Hematopoietic multipotent progenitor cell treated with erythropoietin and hydrocortisone succinate and interleukin-3 and kit ligand, for 17 days (in vitro differentiated cells): ENCODE measurements at regions not wholly inside any gene's neighbourhood (a gene's known extent, or its start where the extent isn't known, plus 50 kb on each side); places are given as distances from the start of the nearest gene placed in this dataset.
"Not testable (repeated sequence)": the region's sequence is repeated elsewhere in the genome, so short reads cannot be mapped to it uniquely, and the experiment has no call there.

ENCODE experiments used
- DNase-seq: peaks from one replicate; pipeline ENCODE4 v3.0.0-alpha.2; 2015; ENCODE audit warnings: low spot score

DNA sequence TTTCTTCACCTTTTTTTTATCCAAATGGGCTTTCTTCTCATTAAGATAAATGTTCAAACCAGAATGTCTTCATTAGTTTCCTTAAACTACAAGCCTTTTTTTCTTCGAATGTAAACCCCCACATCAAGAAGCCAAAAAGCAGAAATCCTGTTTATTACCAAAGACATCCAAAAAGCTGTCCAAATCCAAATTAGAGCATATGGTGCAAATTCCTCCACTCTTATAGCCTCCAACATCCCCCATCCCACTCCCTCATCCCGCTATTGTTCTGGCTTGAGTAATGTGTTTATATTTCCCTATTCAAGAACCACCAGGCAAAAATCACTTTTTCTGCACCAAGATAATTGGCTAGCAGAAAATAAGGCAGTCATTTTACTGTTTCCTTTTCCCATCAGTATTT, 315.1 kb upstream of the ADGRL3 start:
- DNase-seq, result no peak

DNA sequence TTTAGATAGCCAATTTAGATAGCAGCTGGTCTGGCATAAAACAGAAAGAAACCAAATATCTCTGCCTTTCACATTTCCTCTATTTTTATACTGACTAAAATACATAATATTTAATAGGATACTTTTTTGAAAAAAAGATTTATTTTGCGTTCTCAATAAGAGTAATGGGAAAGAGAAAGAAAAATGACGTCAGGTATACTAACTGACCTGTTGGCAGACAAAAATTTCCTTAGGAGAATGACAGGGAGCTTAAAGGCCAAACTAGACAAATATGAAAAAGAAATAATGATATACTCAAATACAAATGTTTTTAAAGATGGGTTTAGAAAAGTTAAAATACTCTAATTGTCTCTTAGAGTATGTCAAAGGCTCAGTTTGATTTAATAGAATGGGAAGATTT, 309.4 kb upstream of the ADGRL3 start:
- DNase-seq, result no peak

DNA sequence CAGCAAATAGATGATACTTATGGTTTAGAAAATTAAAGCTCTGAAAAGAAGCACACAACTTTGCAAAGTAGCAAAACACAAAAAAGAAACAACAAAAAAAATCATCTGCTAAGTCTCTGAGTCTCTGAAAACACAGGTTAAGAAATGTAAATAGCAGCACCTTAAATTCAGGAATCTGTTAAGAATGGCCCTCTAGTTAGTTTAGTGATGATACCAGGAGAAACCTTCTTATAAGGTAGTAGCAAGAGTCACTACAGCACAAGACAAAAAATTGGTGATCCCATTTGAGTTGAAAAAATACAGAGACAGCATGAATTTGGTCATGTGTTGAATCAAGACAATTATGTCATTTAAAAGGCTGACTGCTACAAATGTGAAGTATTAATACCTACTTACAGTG, 308.2 kb upstream of the ADGRL3 start:
- DNase-seq, result no peak

DNA sequence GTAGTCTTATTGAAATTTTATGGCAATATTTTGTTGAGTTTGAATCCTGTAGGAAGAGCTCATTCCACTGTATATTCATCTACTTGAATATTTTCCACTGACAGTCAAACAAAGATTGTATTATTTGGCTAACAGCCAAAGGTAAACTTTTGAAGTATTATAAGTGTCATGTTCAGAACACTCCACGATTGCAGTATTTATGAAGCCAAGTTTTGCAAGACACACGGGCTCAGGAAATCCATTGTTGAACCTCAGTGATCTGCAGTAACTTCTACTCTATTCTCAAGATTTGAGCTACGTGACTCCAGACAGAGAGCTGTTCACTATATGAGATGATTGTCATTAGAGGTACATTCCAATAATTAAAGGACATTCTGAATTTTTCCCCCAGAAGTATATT, 302.7 kb upstream of the ADGRL3 start:
- no peak for DNase-seq

DNA sequence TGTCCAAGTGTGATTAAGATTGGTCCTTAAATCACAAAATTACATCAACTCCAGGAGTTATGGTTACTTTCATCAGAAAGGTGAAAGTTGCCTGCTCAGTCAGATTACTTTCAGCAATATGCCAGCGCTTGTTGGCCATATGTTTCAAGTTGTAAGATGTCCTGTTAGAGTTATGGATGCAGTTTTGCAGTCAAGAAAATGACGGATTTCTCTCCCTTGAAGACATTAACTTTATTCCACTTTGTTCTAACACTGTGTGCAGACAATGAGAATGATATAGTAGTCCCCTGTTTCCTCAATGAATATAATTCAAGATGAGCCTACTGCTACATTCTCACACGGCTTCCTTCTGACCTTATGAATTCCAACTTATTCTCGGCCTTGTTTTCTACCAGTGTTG, 295.0 kb upstream of the ADGRL3 start:
- DNase-seq, result no peak

DNA sequence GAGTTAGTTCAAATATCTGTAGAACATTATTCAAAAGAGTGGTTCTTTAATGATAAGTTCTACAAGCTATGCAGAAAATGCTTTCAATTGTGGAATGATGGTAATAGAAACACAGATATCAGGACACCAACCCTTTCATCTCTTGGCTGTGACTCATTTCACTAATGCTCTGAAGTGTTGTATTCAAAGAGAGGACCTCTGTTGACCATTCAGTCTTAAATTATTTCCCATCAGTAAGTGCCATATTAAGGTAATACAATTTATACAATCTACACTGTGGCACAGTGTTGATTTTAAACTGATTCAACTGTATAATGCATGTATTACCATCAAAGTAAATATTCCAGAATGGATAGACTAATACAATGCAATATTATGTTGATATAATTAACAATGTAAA, 289.0 kb upstream of the ADGRL3 start:
- no peak for DNase-seq

DNA sequence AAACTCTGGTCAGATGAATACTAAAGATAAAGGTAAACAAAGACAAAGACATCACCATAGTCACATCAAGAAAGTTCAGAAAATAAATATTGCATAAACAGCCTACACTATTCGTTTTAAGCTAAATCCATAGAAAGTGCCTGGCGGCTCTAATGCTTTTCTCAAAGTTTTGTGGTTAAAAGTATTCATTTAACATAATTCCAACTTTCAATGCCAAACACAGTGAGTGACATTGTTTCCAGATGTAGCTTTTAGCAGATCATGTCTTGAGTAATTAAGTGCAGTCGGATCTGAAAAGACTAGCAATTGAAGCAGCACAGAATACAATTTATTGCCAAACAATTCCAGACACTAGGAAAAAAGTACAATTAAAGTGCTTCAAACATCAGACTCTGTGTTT, 287.1 kb upstream of the ADGRL3 start:
- DNase-seq, result no peak

DNA sequence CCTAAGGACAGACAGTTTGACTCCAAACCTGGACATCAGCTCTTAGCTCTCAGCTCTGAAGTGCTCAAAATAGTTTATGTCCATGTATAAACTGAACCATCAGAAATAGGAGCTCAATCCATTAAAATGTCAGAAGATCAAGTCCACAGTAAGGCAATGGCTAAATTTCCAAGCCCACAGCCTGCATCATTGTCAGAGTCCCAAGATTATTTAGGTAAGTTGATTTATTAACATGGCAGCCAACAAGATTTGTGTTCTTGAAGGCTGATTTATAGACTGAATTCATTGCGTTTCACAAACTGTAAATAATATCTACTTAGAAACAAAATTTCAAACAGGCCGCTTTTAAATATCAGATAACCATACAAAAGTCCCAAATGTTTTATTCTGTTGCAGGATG, 286.5 kb upstream of the ADGRL3 start:
- DNase-seq, result no peak

DNA sequence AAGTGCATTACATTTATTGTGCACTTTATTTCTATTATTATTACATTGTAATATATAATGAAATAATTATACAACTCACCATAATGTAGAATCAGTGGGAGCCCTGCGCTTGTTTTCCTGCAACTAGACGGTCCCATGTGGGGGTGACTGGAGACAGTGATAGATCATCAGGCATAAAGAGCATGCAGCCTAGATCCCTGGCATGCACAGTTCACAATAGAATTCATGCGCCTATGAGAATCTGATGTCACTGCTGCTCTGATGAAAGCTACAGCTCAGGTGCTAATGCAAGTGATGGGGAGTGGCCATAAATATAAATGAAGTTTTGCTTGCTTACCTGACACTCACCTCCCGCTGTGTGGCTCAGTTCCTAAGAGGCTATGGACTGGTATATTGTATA, 278.4 kb upstream of the ADGRL3 start:
- not testable (repeated sequence) for DNase-seq

DNA sequence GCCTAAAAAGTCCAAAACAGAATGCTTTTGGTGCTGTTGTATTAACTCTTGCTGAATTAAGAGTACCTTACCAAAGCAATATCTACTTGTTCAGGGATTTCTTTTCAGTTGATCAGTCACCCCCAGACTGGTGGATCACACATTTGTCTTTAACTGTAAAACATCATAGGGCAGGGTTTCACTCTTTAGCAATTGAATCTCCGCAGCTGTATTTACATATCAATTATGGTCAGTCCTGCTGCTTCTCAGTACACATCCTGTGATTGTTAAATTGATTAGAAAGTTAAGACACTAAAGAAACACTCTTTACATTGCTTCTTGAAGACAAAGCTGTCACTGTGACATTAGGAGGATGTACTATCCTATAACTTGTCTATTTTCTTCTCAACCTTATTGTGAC, 277.1 kb upstream of the ADGRL3 start:
- DNase-seq, result no peak

DNA sequence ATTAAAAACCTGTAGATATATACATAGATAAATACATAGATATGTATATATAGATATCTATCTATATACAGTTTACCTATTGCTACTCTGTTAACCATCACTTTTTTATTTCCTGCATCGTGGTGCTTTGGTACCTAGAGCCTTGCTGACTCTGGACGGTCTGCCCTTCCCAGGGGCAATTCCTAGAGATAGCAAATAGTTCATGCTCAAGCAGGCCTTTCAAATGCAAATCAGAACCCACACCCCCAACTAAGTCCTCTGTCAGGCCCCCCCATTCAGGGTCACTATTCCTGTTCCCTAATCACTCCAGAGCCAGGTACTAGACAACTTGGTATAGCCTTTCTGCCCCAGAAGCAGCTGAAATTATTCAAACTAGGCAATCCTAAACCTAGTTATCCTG, 273.5 kb upstream of the ADGRL3 start:
- DNase-seq, result no peak

DNA sequence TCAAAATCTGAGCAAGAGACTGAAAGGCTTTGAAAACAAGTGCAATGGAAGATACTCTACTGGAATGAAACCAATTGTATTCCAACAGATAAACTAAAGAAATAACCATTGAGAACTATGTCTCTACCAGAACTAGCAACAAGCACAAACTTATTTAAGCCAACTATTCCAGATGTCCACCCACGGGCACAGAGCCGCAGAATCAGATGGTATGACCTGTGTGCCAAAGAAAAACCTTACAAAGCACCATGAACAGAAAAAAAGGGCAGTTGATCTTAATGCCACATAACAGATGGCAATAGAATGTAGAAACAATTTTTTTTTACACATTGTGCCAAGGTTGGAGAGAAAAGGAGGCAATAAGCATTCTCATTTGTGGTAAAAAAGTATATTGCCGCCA, 269.3 kb upstream of the ADGRL3 start:
- no peak for DNase-seq

DNA sequence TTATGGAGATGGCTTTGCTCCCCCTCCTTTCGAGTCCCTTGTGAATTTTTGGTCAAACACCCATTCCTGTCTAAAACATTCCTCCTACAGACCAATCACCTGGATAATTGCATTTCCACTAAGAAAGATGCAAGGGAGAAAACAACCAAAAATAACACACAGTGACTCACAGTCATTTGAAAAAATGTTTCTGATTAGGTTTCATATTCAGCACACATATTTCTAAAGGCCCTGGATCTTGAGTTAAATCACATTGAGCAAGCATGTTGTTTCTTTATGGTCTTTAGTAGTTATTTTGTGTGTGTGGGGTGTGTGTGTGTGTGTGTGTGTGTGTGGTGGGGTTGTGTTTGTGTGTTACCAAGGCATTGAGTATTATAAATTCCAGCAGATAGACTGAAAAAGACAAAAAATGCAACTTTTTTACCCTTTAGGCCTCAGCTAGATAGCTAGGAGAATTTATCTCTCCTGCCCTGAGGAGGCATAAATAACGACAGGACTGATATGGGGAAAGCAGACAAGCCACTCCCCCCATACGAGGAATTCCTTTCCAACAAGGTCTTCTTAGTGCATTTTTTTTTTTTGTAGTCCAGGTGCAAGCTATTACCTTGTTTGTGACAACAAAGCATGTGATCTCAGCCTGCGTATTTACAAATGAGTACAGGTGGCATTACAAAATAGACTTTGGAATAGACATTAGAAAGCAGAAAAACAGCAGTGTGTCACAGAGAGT, 265.4 kb upstream of the ADGRL3 start:
- DNase-seq, result no peak

DNA sequence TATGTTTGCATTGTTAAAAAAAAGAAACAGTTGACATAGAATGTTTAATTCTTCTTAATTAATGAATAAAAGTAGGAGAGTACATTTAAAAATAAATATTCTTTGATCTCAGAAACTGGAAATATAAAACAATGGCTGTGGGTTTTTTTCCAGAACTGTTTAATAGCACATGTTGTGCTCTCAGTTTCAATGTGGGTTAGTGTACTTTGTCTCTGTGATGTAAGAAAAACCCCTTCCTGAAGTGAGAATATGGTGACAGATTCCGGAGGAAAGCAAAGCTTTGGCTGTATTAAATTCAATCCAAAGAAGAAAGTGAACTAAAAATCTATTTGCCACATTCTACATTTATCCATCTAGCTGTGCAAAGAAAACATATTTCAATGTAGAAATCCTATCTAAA, 261.9 kb upstream of the ADGRL3 start:
- no peak for DNase-seq

DNA sequence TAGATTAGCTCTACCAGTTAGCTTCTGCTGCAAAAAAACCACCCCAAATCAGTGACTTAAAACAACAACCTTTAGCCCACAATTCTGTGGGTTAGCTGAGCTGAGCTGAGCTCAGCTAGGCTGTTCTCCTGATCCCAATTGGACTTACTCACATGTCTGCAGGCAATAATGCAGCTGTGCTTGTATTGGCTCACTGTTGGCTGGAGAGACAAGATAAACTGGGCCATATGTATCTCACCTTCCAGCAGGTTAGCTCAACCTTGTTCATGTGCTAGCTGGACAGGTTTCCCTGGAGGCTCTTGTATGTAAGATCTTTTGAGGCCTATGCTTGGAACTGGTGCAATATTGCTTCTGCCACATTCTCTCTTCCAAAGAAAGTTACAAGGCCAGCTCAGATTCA, 261.5 kb upstream of the ADGRL3 start:
- no peak for DNase-seq

DNA sequence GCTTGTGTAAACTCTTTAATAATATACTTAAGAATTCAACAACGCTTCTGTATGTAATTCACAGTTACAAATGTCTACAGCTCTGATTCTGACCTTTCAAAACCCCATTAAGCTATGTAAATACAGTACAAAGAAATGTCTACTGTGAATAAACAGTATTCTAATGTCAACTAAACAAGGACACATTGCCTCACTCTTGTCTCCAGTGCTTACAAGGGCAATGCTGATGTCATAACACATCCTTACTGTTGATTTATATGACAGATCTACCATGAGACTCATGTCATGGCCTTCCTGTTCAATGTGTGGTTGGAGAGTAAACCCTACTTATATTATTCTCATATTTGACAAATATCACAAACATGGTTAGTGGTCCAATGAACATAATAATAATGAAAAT, 256.1 kb upstream of the ADGRL3 start:
- DNase-seq, result no peak

DNA sequence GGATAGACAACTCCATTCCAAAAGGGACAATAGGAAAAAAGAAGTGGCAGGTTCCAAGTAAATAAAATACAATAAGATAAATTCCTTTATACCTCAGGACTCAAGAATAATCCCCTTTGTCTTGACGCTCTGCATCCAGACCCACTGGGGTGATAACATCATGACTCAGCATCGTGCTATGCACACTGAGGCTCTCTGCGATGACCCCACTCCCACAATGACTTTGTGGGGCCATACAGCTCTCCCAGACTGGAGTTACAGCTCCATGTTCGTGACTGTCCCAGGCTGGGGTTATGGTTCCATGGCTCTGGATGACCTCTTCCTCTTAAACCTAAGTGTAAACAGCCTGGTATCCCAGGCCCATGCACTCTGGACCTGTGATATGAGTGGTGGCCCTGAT, 254.5 kb upstream of the ADGRL3 start:
- DNase-seq, result no peak

DNA sequence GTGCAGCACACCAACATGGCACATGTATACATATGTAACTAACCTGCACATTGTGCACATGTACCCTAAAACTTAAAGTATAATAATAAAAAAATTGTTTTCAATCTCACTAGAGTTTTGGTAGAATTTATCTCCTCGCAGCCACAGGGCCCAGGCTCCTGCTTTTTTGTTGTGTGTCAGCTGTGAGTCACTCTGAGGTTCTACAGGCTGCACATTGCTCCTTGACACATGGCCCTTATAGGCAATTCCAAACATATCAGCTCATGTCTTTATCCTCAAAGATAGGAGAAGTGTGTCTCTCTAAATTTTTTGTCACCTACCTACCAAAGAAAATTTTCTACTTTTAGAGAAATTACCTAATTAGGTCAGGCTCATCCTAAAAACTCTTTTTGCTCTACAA, 252.1 kb upstream of the ADGRL3 start:
- DNase-seq, result no peak

DNA sequence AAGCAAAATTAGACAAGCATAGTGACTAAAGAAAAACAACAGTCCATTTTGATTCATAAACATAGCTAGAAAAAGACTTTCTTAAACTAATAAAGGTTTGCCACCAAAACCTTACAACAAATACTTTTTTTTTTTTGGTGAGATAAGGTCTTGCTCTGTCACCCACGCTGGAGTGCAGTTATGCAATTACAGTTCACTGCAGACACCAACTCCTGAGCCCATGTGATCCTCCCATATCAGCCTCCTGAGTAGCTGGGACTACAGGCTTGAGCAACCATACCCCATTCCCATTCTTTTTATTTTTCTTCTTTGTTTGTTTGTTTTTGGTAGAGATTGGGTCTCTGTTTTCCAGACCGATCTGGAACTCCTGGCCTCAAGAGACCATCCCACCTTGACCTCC, 247.2 kb upstream of the ADGRL3 start:
- no peak for DNase-seq

DNA sequence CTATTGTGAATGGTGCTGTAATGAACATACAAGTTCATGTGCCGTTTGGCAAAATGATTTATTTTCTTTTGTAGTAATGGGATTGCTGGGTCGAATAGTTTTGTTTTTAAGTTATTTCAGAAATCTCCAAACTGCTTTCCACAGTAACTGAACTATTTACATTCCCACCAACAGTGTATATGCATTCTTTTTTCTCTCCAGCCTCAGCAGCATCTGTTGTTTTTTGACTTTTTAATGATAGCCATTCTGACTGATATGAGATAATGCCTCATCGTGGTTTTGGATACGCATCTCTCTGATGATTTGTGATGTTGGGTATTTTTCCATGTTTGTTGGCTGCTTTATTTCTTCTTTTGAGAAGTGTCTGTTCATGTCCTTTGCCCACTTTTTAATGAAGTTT, 246.3 kb upstream of the ADGRL3 start:
- no peak for DNase-seq

DNA sequence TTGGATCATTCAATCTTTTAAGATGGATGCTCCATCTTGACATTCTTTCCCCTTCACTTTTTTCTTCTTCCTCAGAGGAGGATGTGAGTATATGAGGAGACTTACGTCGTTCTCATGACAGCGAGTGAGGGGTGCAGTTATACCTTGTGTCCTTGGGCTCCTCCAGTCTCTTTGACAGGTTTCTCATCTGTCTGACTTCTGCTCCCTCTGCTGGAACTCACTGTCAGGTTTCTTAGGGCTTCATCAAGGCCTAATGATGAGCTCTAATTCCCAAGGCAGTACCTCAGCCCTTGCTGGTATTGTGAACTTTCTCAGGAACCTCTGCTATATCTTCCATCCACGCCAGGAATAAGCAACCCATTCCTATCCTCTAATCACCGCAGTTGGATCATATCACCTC, 237.8 kb upstream of the ADGRL3 start:
- DNase-seq, result no peak

DNA sequence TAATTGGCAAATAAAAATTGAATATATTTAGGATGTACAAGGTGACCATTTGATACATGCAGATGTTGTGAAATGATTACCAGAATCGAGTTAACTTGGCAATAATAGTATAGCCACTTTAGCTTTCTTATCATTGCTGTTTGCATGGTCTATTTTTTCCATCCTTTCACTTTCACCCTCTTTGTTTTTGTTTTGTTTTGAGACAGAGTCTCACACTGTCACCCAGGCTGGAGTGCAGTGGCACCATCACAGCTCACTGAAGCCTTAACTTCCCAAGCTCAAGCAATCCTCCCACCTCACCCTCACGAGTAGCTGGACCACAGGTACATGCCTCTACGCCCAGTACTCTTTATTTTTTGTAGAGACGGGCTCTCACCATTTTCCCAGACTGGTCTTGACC, 218.6 kb upstream of the ADGRL3 start:
- no peak for DNase-seq

DNA sequence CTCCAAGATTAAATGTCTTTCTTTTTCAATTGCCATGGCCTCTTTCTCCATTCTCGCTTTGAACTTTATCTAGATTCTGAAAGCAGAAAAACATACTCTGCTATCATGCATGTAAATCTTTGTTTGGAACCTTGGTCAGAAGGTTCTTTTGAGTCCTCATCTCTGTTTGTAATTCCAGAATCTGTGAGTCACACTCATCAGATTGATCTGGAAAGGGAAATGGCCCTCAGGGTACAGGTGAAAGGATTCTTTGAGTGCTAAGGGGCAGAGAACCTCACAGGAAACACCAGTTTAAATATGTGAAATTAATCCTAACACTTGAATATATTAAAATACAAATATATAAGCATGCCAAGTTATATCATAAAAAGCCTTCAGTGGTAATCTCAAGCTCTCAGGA, 211.0 kb upstream of the ADGRL3 start:
- no peak for DNase-seq

DNA sequence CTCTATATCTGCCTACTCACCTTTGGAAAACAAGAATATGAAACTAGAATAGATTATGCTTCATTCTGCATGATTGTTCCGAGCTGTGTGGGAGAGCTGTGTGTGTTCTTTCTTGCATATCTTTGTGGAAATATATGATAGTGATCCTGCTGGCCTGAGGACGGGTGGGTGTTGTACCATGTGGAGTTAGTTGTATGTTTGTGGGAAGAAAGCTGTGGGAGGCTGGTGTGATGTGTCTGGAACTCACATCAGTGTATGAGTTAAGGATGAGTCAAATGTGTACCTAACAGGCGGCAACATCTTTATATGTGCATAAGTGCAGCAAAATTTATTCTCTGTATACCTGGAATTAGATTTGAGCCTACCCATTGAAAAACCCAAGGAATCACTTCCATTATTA, 208.1 kb upstream of the ADGRL3 start:
- DNase-seq, result no peak

DNA sequence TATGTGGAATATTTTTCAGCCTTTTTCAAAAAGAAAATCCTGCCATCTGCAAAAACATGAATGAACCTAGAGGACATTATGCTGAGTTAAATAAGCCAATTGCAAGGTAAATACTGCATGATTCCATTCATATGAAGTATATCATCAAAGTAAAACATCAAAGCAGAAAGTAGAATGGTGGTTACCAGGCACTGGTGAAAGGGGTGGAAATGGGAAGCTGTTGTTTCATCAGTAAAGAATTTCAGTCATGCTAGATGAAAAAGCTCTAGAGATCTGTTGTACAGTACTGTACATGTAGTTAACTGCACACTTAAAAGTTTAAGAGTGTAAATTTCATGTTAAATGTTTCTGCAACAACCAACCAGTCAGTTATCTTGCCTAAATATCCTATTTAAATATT, 196.8 kb upstream of the ADGRL3 start:
- DNase-seq, result no peak
